IMR-90 (cell line): ENCODE measurements at regions not wholly inside any gene's neighbourhood (a gene's known extent, or its start where the extent isn't known, plus 50 kb on each side); places are given as distances from the start of the nearest gene placed in this dataset.

ENCODE experiments used
- ATAC-seq: fragments of 200-7000 bp; cut with Tn5 transposase; 2 replicates; pipeline ENCODE4 v1.9.1; 2020; ENCODE audit warnings: low read depth, mild to moderate bottlenecking, moderate library complexity
- BruUV-seq: library from RNA; stranded (reverse); fragments of 400-500 nt; replicated peaks from 2 replicates; lab custom pipeline; 2021; lab: Mats Ljungman, UMichigan
- CTCF ChIA-PET: fragments of 300-600 bp; formaldehyde crosslinking; extraction: SDS; loops from one replicate; lab custom pipeline; 2021; ENCODE audit warnings: antibody characterized with exemption; lab: Yijun Ruan, JAX
- POLR2A ChIA-PET: fragments of 300-600 bp; sonication (Branson Sonifier 250); formaldehyde crosslinking; loops from one replicate; lab custom pipeline; 2022; ENCODE audit warnings: antibody characterized with exemption; ENCODE audit not compliant: unreplicated experiment; lab: Charles Lee
- DNase-seq: peaks from one replicate; pipeline ENCODE4 v3.0.0; 2013
- H2AFZ ChIP-seq: replicated peaks from 2 replicates; pipeline ENCODE3; 2013; ENCODE audit warnings: low read length, mild to moderate bottlenecking; ENCODE audit not compliant: poor library complexity
- H2AK5ac ChIP-seq: 2 replicates; pipeline ENCODE4 v1.6.1; 2013; ENCODE audit warnings: low read depth, low read length, inconsistent platforms
- H2AK9ac ChIP-seq: replicated peaks from 2 replicates; pipeline ENCODE3; 2013; ENCODE audit warnings: mild to moderate bottlenecking, low read depth, low read length, moderate library complexity; ENCODE audit not compliant: poor library complexity
- H2BK120ac ChIP-seq: 2 replicates; pipeline ENCODE4 v1.6.1; 2013; ENCODE audit warnings: low read depth, low read length, inconsistent platforms
- H2BK15ac ChIP-seq: 3 replicates; pipeline ENCODE4 v1.6.1; 2013; ENCODE audit warnings: low read depth, low read length, inconsistent platforms
- H2BK20ac ChIP-seq: 2 replicates; pipeline ENCODE4 v1.6.1; 2013; ENCODE audit warnings: low read depth, mild to moderate bottlenecking, inconsistent platforms, low read length, moderate library complexity
- H2BK5ac ChIP-seq: 2 replicates; pipeline ENCODE4 v1.6.1; 2013; ENCODE audit warnings: mild to moderate bottlenecking, low read depth, low read length, inconsistent platforms; ENCODE audit not compliant: poor library complexity, severe bottlenecking
- H3K14ac ChIP-seq: replicated peaks from 2 replicates; pipeline ENCODE4 v1.6.1; 2013; ENCODE audit warnings: low read depth, low read length, inconsistent platforms
- H3K18ac ChIP-seq: 2 replicates; pipeline ENCODE4 v1.6.1; 2013; ENCODE audit warnings: low read depth, low read length, control low read depth
- H3K23ac ChIP-seq: 2 replicates; pipeline ENCODE4 v1.6.1; 2013; ENCODE audit warnings: low read depth, low read length, inconsistent platforms
- H3K27ac ChIP-seq: 2 replicates; pipeline ENCODE4 v1.5.1; 2013; ENCODE audit warnings: mild to moderate bottlenecking, control low read depth, low read length; ENCODE audit not compliant: insufficient read depth
- H3K27me3 ChIP-seq: 2 replicates; pipeline ENCODE4 v1.6.1; 2013; ENCODE audit warnings: low read length; ENCODE audit not compliant: control insufficient read depth, insufficient read depth
- H3K36me3 ChIP-seq: 2 replicates; pipeline ENCODE4 v1.6.1; 2013; ENCODE audit warnings: low read length, mixed read lengths; ENCODE audit not compliant: control insufficient read depth, insufficient read depth
- H3K4ac ChIP-seq: 2 replicates; pipeline ENCODE4 v1.6.1; 2013; ENCODE audit warnings: low read depth, low read length, inconsistent platforms
- H3K4me1 ChIP-seq: 2 replicates; pipeline ENCODE4 v1.6.1; 2013; ENCODE audit warnings: low read length, mixed read lengths; ENCODE audit not compliant: control insufficient read depth, insufficient read depth
- H3K4me2 ChIP-seq: 2 replicates; pipeline ENCODE4 v1.6.1; 2013; ENCODE audit warnings: low read depth, mild to moderate bottlenecking, control low read depth, low read length, moderate library complexity
- H3K4me3 ChIP-seq: 2 replicates; pipeline ENCODE4 v1.5.1; 2013; ENCODE audit warnings: low read depth, mild to moderate bottlenecking, control low read depth, low read length, moderate library complexity; ENCODE audit not compliant: insufficient read depth
- H3K56ac ChIP-seq: 2 replicates; pipeline ENCODE4 v1.6.1; 2013; ENCODE audit warnings: low read length, inconsistent platforms; ENCODE audit not compliant: insufficient read depth; ENCODE audit errors: extremely low read depth
- H3K79me1 ChIP-seq, 2 experiments: 2 replicates each; pipeline ENCODE4 v1.6.1; 2013; ENCODE audit warnings: low read length in 2 of 2, inconsistent platforms in 1 of 2, low read depth in 1 of 2
- H3K9ac ChIP-seq: 2 replicates; pipeline ENCODE4 v1.6.1; 2013; ENCODE audit warnings: low read depth, low read length, control low read depth
- H3K9me1 ChIP-seq: 2 replicates; pipeline ENCODE4 v1.6.1; 2013; ENCODE audit warnings: low read length, inconsistent platforms; ENCODE audit not compliant: insufficient read depth
- H3K9me3 ChIP-seq: 2 replicates; pipeline ENCODE4 v1.6.1; 2013; ENCODE audit warnings: low read length; ENCODE audit not compliant: control insufficient read depth, insufficient read depth
- H4K20me1 ChIP-seq: 2 replicates; pipeline ENCODE4 v1.6.1; 2013; ENCODE audit warnings: low read length, inconsistent platforms; ENCODE audit not compliant: insufficient read depth
- H4K5ac ChIP-seq: 2 replicates; pipeline ENCODE4 v1.6.1; 2013; ENCODE audit warnings: mild to moderate bottlenecking, low read depth, low read length, control low read depth
- H4K8ac ChIP-seq, 2 experiments: 2 replicates each; pipeline ENCODE4 v1.6.1; 2013; ENCODE audit warnings: low read depth in 2 of 2, low read length in 2 of 2, control low read depth in 1 of 2, inconsistent platforms in 1 of 2
- H4K91ac ChIP-seq: 2 replicates; pipeline ENCODE4 v1.6.1; 2013; ENCODE audit warnings: low read depth, low read length, inconsistent platforms; ENCODE audit not compliant: insufficient read depth
- BHLHE40 ChIP-seq: fragments of 150-350 bp; IDR thresholded peaks from 2 replicates; pipeline ENCODE4 v1.6.1; 2016; ENCODE audit warnings: mild to moderate bottlenecking, low read depth, low read length
- CEBPB ChIP-seq: IDR thresholded peaks from 2 replicates; pipeline ENCODE4 v1.6.1; 2012; ENCODE audit warnings: low read depth, low read length, improper control_type of control experiment
- CHD1 ChIP-seq: IDR thresholded peaks from 2 replicates; pipeline ENCODE4 v1.6.1; 2012; ENCODE audit warnings: low read depth, low read length, improper control_type of control experiment
- CTCF ChIP-seq: conservative IDR thresholded peaks from 2 replicates; pipeline ENCODE4 v1.5.1; 2012; ENCODE audit warnings: mild to moderate bottlenecking, low read depth, low read length, improper control_type of control experiment
- FOS ChIP-seq: fragments of 150-350 bp; IDR thresholded peaks from 2 replicates; pipeline ENCODE4 v1.6.1; 2016; ENCODE audit warnings: low read depth, low read length
- MAFK ChIP-seq: IDR thresholded peaks from 2 replicates; pipeline ENCODE4 v1.6.1; 2012; ENCODE audit warnings: low read depth, low read length, improper control_type of control experiment
- MAZ ChIP-seq: IDR thresholded peaks from 2 replicates; pipeline ENCODE4 v1.6.1; 2012; ENCODE audit warnings: low read depth, mild to moderate bottlenecking, low read length, improper control_type of control experiment, moderate library complexity, borderline replicate concordance
- MXI1 ChIP-seq: IDR thresholded peaks from 2 replicates; pipeline ENCODE4 v1.6.1; 2012; ENCODE audit warnings: low read depth, mild to moderate bottlenecking, low read length, moderate library complexity, borderline replicate concordance
- POLR2A ChIP-seq: IDR thresholded peaks from 2 replicates; pipeline ENCODE4 v1.6.1; 2012; ENCODE audit warnings: mild to moderate bottlenecking, low read depth, low read length
- RAD21 ChIP-seq: IDR thresholded peaks from 2 replicates; pipeline ENCODE4 v1.6.1; 2012; ENCODE audit warnings: low read length, improper control_type of control experiment
- RCOR1 ChIP-seq: IDR thresholded peaks from 2 replicates; pipeline ENCODE4 v1.6.1; 2012; ENCODE audit warnings: mild to moderate bottlenecking, low read length, improper control_type of control experiment; ENCODE audit not compliant: insufficient replicate concordance
- RFX5 ChIP-seq: IDR thresholded peaks from 2 replicates; pipeline ENCODE4 v1.8.0; 2012; ENCODE audit warnings: low read depth, mild to moderate bottlenecking, low read length, moderate library complexity
- WGBS, 2 experiments: methylation state at CpG; one replicate each; pipeline versions ENCODE4 v1.1.5 to v1.1.7; 2013; ENCODE audit warnings: missing lambda C conversion rate in 2 of 2; ENCODE audit not compliant: insufficient read length in 1 of 2; ENCODE audit errors: extremely low coverage in 2 of 2; 5-methylcytosine and 5-hydroxymethylcytosine counted together
- dilution Hi-C: fragments of 300-500 bp; cut with HindIII; formaldehyde crosslinking; loops from one replicate; pipeline ENCODE4 v1.14.3; 2018; ENCODE audit warnings: low sequenced_read_pairs; ENCODE audit not compliant: unreplicated experiment
- in situ Hi-C: fragments of 300-500 bp; cut with MboI; formaldehyde crosslinking; loops from 3 replicates; pipeline ENCODE4 v1.14.3; 2019; ENCODE audit warnings: low sequenced_read_pairs, inconsistent platforms, mixed read lengths
- intact Hi-C: fragments of 100-400 bp; cut with micrococcal nuclease; formaldehyde crosslinking; loops from 2 replicates; pipeline ENCODE4 v1.10.0; 2022

- H2AFZ ChIP-seq: no peak overlapping the region
- H3K27me3 ChIP-seq: no peaks in the 10 kb centered on the region
- in situ Hi-C loops: no loop called here
- no peak overlapping the region for H3K4me3 ChIP-seq
- no peaks in the 10 kb centered on the region for H3K9me3 ChIP-seq
- 80% methylated on average over 1 of the region's 6 CpGs; no CpG with 5 or more reads in 1 of the 2 experiments for WGBS, 2 experiments
- no peaks in the 10 kb centered on the region for H3K9me1 ChIP-seq
- H2AK5ac ChIP-seq: no peak overlapping the region
- no peak overlapping the region for H2BK120ac ChIP-seq
- no peak overlapping the region for H3K4ac ChIP-seq
- DNase-seq (no peak), ATAC-seq (no peak)
- no peaks in the 10 kb centered on the region for H3K36me3 ChIP-seq
- H4K20me1 ChIP-seq: no peaks in the 10 kb centered on the region
- no peak overlapping the region for H4K91ac ChIP-seq
- CTCF ChIA-PET: no interaction called here
- no peak overlapping the region for H3K4me2 ChIP-seq
- H4K8ac ChIP-seq: no peak overlapping the region
- intact Hi-C loops: loop anchor here (5.0 kb wide), 1 partner anchor 54 kb away; no protein-coding TSS in a partner anchor
- H2BK5ac ChIP-seq: no peak overlapping the region
- no peak for TF ChIP-seq MAFK
- no peak for TF ChIP-seq RFX5
- TF ChIP-seq CTCF: no peak
- TF ChIP-seq MXI1: no peak
- no peak for TF ChIP-seq RCOR1
- no peak for TF ChIP-seq CEBPB
- TF ChIP-seq FOS: no peak
- no peak for TF ChIP-seq BHLHE40
- no peak for TF ChIP-seq RAD21
- TF ChIP-seq CHD1: no peak
- no peak for TF ChIP-seq POLR2A
- no peak for TF ChIP-seq MAZ
- no peak overlapping the region for H4K5ac ChIP-seq
- no peak overlapping the region for H3K14ac ChIP-seq
- no TSS peak for BruUV-seq
- POLR2A ChIA-PET: interaction anchor here (0.6 kb wide), 1 partner anchor 7 kb away, joined by 3 read pairs; no protein-coding TSS in a partner anchor
- dilution Hi-C loops: no loop called here
- no peak overlapping the region for H2AK9ac ChIP-seq
- H3K9ac ChIP-seq: no peak overlapping the region
- no peak overlapping the region for H3K56ac ChIP-seq
- H3K79me1 ChIP-seq: no peaks in the 10 kb centered on the region
- peaks cover 3% of the 10 kb centered on the region for H3K4me1 ChIP-seq
- H3K27ac ChIP-seq: no peak overlapping the region
- H2BK15ac ChIP-seq: no peak overlapping the region
- H2BK20ac ChIP-seq: no peak overlapping the region
- H3K18ac ChIP-seq: no peak overlapping the region
- H3K23ac ChIP-seq: no peak overlapping the region
Measured at GRCh38 chr2:226352941-226353560, 446.6 kb downstream of the IRS1 start.
